HL-60 (cell line): ENCODE measurements at regions not wholly inside any gene's neighbourhood (a gene's known extent, or its start where the extent isn't known, plus 50 kb on each side); places are given as distances from the start of the nearest gene placed in this dataset.

Experiments used
- DNase-seq, 2 experiments: peaks; one replicate each; pipeline ENCODE4 v3.0.0-alpha.2; 2010 to 2020; ENCODE audit warnings: low read depth in 1 of 2, low spot score in 1 of 2
- H3K27ac ChIP-seq: fragments of 250-450 bp; sonication (Bioruptor Pico); replicated peaks from 2 replicates; pipeline ENCODE4 v1.5.1; 2020; ENCODE audit warnings: mild to moderate bottlenecking, moderate library complexity
- H3K27me3 ChIP-seq: fragments of 250-450 bp; sonication (Bioruptor Pico); 2 replicates; pipeline ENCODE4 v1.5.1; 2021; ENCODE audit warnings: mild to moderate bottlenecking, moderate library complexity; ENCODE audit not compliant: insufficient read depth, poor library complexity, severe bottlenecking
- H3K4me3 ChIP-seq: replicated peaks from 2 replicates; pipeline ENCODE4 v1.5.1; 2011; ENCODE audit warnings: mild to moderate bottlenecking, control low read depth, low read length; ENCODE audit not compliant: insufficient read depth
- GABPA ChIP-seq: IDR thresholded peaks from 2 replicates; pipeline ENCODE4 v1.6.1; 2012; ENCODE audit warnings: low read depth
- POLR2AphosphoS5 ChIP-seq: IDR thresholded peaks from 2 replicates; pipeline ENCODE4 v1.6.1; 2012; ENCODE audit warnings: low read depth
- SPI1 ChIP-seq: IDR thresholded peaks from 2 replicates; pipeline ENCODE4 v1.6.1; 2012; ENCODE audit warnings: low read depth, mild to moderate bottlenecking, borderline replicate concordance
- TF ChIP-seq, protein P1 (sequence below): IDR thresholded peaks from one replicate; pipeline ENCODE4 v1.5.1; 2011; ENCODE audit warnings: low read length, control low read depth, inconsistent platforms; ENCODE audit not compliant: insufficient read depth
- TF ChIP-seq, protein P2 (sequence below): IDR thresholded peaks from 2 replicates; pipeline ENCODE4 v1.6.1; 2012; ENCODE audit warnings: low read depth; ENCODE audit not compliant: insufficient replicate concordance

DNA sequence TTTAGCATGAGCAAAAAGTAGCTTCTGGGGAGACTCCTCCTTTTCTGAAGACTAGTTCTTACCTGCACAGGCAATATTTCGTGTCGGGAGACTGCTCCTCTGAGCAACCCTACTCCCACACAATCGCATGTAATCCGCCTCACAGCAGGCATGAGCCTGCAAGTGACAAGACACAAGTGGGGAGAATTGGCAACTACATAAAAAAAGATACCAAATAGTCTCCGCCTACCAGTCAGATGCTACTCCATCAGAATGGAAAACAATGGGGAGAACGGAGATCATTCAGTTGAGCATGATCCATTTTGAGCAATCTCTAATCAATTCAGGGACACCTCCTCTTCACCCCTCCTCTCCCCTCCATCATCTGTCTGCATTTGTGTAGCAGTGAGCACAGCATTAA lies 321.0 kb downstream of the COG6 start:
- TF ChIP-seq, protein P1, sequence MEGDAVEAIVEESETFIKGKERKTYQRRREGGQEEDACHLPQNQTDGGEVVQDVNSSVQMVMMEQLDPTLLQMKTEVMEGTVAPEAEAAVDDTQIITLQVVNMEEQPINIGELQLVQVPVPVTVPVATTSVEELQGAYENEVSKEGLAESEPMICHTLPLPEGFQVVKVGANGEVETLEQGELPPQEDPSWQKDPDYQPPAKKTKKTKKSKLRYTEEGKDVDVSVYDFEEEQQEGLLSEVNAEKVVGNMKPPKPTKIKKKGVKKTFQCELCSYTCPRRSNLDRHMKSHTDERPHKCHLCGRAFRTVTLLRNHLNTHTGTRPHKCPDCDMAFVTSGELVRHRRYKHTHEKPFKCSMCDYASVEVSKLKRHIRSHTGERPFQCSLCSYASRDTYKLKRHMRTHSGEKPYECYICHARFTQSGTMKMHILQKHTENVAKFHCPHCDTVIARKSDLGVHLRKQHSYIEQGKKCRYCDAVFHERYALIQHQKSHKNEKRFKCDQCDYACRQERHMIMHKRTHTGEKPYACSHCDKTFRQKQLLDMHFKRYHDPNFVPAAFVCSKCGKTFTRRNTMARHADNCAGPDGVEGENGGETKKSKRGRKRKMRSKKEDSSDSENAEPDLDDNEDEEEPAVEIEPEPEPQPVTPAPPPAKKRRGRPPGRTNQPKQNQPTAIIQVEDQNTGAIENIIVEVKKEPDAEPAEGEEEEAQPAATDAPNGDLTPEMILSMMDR: no peak
- TF ChIP-seq SPI1 (no peak), POLR2AphosphoS5 (no peak), GABPA (no peak)
- TF ChIP-seq, protein P2, sequence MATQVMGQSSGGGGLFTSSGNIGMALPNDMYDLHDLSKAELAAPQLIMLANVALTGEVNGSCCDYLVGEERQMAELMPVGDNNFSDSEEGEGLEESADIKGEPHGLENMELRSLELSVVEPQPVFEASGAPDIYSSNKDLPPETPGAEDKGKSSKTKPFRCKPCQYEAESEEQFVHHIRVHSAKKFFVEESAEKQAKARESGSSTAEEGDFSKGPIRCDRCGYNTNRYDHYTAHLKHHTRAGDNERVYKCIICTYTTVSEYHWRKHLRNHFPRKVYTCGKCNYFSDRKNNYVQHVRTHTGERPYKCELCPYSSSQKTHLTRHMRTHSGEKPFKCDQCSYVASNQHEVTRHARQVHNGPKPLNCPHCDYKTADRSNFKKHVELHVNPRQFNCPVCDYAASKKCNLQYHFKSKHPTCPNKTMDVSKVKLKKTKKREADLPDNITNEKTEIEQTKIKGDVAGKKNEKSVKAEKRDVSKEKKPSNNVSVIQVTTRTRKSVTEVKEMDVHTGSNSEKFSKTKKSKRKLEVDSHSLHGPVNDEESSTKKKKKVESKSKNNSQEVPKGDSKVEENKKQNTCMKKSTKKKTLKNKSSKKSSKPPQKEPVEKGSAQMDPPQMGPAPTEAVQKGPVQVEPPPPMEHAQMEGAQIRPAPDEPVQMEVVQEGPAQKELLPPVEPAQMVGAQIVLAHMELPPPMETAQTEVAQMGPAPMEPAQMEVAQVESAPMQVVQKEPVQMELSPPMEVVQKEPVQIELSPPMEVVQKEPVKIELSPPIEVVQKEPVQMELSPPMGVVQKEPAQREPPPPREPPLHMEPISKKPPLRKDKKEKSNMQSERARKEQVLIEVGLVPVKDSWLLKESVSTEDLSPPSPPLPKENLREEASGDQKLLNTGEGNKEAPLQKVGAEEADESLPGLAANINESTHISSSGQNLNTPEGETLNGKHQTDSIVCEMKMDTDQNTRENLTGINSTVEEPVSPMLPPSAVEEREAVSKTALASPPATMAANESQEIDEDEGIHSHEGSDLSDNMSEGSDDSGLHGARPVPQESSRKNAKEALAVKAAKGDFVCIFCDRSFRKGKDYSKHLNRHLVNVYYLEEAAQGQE: no peak
- Histone ChIP-seq H3K27me3 (peaks cover 10% of the 10 kb centered on the region), H3K27ac (no peak overlapping the region), H3K4me3 (no peak overlapping the region)
- no peak for DNase-seq

DNA sequence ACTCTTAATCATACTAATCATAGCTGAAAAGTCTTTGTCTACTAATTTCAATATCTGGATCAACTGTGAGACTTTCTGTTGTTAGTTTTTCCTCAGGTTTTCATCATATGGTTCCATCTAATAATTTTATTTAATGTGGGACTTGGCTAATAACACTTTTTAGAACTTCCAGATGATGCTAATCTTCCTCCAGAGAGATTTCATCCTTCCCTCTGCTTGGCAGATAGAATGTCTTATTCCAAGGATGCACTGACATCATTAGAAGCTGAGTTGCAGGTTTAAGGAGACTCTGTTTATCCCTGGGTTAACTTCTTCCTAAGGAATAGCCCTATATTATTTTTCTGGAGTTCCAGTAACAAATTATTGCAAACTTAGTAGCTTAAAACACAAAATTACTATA lies 325.6 kb downstream of the COG6 start:
- no peak for TF ChIP-seq SPI1
- TF ChIP-seq, protein P2: no peak
- no peak for DNase-seq
- Histone ChIP-seq H3K27ac (no peak overlapping the region), H3K27me3 (peaks cover 11% of the 10 kb centered on the region), H3K4me3 (no peak overlapping the region)

DNA sequence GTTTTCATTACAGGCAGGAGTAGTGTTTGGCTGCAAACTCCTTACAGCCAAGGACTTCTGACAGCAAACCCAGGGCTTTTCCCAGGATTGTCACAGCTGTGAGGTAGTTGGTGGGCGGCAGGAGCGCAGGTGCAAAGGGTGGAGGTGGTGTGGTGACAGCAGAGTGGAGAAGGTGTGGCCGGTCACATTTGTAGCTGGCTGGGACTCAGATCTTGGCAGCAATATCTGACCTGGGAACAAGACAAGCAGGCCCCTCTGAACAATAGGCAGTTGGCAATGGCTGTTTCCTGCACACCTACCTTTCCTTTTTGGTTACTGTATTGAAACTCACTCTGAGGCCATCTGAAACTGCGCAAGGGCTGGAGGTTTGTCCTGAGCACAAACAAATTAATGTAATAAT lies 327.3 kb downstream of the COG6 start:
- no peak for TF ChIP-seq POLR2AphosphoS5
- no peak for TF ChIP-seq GABPA
- TF ChIP-seq, protein P1: no peak
- no peak for TF ChIP-seq SPI1
- TF ChIP-seq, protein P2: no peak
- no peak for DNase-seq
- no peak overlapping the region for H3K4me3 ChIP-seq
- no peak overlapping the region for H3K27ac ChIP-seq
- peaks cover 7% of the 10 kb centered on the region for H3K27me3 ChIP-seq

DNA sequence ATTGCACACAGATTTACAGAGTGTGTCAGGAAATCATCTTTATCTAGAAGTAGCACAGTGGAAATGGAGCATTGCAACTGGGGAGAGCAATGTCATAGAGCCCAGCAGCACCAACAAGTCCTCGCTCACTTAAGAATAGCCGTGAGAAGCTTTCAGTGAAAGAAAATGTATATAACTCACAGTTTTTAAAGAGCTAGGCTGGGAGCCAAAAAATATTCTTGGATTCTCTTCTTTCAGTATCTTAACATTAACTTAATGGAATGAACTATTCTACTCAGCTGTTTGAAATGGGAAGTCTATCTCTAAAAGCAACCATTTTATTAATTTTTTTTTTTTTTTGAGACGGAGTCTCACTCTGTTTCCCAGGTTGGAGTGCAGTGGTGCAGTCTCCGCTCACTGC lies 329.6 kb downstream of the COG6 start:
- TF ChIP-seq GABPA: no peak
- no peak overlapping the region for H3K27ac ChIP-seq
- no peak for DNase-seq
- H3K4me3 ChIP-seq: no peak overlapping the region
- peaks cover 4% of the 10 kb centered on the region for H3K27me3 ChIP-seq
